ENCODE measurements at regions not wholly inside any gene's neighbourhood (a gene's known extent, or its start where the extent isn't known, plus 50 kb on each side); places are given as distances from the start of the nearest gene placed in this dataset.

DNA sequence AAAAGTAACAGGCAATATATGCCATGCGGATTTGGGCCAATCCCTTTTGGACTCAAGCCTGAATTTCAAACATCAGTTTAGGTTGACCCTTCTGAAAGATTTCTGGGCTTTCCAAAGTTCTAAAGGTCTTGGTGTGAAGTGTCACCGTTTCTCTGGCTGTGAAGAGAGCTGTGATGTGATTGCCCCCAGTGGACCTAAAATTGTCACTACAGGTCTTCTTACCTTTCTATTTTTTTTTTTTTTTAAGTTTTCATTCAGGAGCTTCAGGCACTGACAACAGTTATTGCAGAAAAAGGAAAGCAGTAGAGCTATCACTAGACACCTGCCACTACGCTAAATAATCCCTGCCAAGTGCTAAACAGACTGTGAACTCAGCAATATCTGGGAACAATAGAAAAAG is 75.7 kb upstream of the OPRM1 start:
- DNase-seq (no peak), ATAC-seq (ENCODE audit: low read depth) (no peak)
- Mint-ChIP-seq H3K27me3 (no peaks in the 10 kb centered on the region), H3K27ac (no peak overlapping the region), H3K9me3 (no peaks in the 10 kb centered on the region), H3K4me3 (no peak overlapping the region), H3K4me1 (no peaks in the 10 kb centered on the region), H3K36me3 (ENCODE audit: low read depth) (no peaks in the 10 kb centered on the region)
- POLR2A ChIA-PET = no interaction called here
- intact Hi-C loops (cut with micrococcal nuclease) = no loop called here
- no peak for TF ChIP-seq CTCF (IDR thresholded peaks at IDR 0.05)
- CTCF ChIA-PET = no interaction called here

- H3K4me3 Mint-ChIP-seq = no peak overlapping the region
- POLR2A ChIA-PET = no interaction called here
Measured at GRCh38 chr6:153962555-153962954, 76.5 kb upstream of the OPRM1 start.

GRCh38 chr6:153960741-153961140 is 78.3 kb upstream of the OPRM1 start:
- TF ChIP-seq CTCF (IDR thresholded peaks at IDR 0.05) = no peak
- DNase-seq (no peak), ATAC-seq (ENCODE audit: low read depth) (no peak)
- Mint-ChIP-seq H3K9me3 (no peaks in the 10 kb centered on the region), H3K4me1 (peaks cover 2% of the 10 kb centered on the region), H3K27ac (no peak overlapping the region), H3K36me3 (ENCODE audit: low read depth) (no peaks in the 10 kb centered on the region), H3K4me3 (no peak overlapping the region), H3K27me3 (no peaks in the 10 kb centered on the region)
- intact Hi-C loops (cut with micrococcal nuclease) = no loop called here
- CTCF ChIA-PET = no interaction called here
- POLR2A ChIA-PET = no interaction called here

More at GRCh38 chr6:153962555-153962954, 76.5 kb upstream of the OPRM1 start:
- no peaks in the 10 kb centered on the region for H3K27me3 Mint-ChIP-seq
- TF ChIP-seq CTCF (IDR thresholded peaks at IDR 0.05) = no peak
- ATAC-seq (ENCODE audit: low read depth) (no peak), DNase-seq (no peak)
- CTCF ChIA-PET = no interaction called here
- no peak overlapping the region for H3K27ac Mint-ChIP-seq
- H3K36me3 Mint-ChIP-seq (ENCODE audit: low read depth) = no peaks in the 10 kb centered on the region
- no peaks in the 10 kb centered on the region for H3K9me3 Mint-ChIP-seq
- no peaks in the 10 kb centered on the region for H3K4me1 Mint-ChIP-seq
- intact Hi-C loops (cut with micrococcal nuclease) = no loop called here

DNA sequence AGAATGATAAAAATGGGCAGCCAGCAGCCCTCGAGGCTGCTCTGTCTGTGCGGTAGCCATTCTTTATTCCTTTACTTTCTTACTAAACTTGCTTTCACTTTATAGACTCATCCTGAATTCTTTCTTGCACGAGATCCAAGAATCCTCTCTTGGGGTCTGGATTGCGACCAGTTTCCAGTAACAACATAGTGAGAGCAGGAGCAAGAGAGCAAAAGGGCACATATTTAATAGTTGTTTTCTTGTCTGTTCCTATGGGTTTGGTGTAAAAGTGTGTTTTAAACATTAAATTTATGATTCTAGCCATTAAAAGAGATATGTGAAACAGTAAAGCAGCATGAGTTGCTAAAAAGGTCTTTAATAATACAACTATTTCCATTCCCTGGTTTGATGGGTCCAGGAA is 78.8 kb upstream of the OPRM1 start:
- peaks cover 2% of the 10 kb centered on the region for H3K4me1 Mint-ChIP-seq
- intact Hi-C loops (cut with micrococcal nuclease) = no loop called here
- DNase-seq (no peak), ATAC-seq (ENCODE audit: low read depth) (no peak)
- CTCF ChIA-PET = no interaction called here
- H3K9me3 Mint-ChIP-seq = no peaks in the 10 kb centered on the region
- H3K36me3 Mint-ChIP-seq (ENCODE audit: low read depth) = no peaks in the 10 kb centered on the region
- TF ChIP-seq CTCF (IDR thresholded peaks at IDR 0.05) = no peak
- no peaks in the 10 kb centered on the region for H3K27me3 Mint-ChIP-seq
- no peak overlapping the region for H3K27ac Mint-ChIP-seq
- H3K4me3 Mint-ChIP-seq = no peak overlapping the region
- POLR2A ChIA-PET = no interaction called here

- no peak for TF ChIP-seq CTCF (IDR thresholded peaks at IDR 0.05)
- no peak overlapping the region for H3K4me3 Mint-ChIP-seq
- no peaks in the 10 kb centered on the region for H3K9me3 Mint-ChIP-seq
- no peaks in the 10 kb centered on the region for H3K36me3 Mint-ChIP-seq (ENCODE audit: low read depth)
- CTCF ChIA-PET = no interaction called here
- ATAC-seq (ENCODE audit: low read depth) (no peak), DNase-seq (no peak)
- no peak overlapping the region for H3K27ac Mint-ChIP-seq
- intact Hi-C loops (cut with micrococcal nuclease) = no loop called here
- POLR2A ChIA-PET = no interaction called here
- H3K4me1 Mint-ChIP-seq = peaks cover 2% of the 10 kb centered on the region
- no peaks in the 10 kb centered on the region for H3K27me3 Mint-ChIP-seq
Measured at GRCh38 chr6:153959276-153959675, 79.8 kb upstream of the OPRM1 start.
